Kidney epithelial cell (primary cell): ENCODE measurements at regions not wholly inside any gene's neighbourhood (a gene's known extent, or its start where the extent isn't known, plus 50 kb on each side); places are given as distances from the start of the nearest gene placed in this dataset.

ENCODE experiments used
- DNase-seq: peaks from one replicate; pipeline ENCODE4 v3.0.0-alpha.2; 2010; ENCODE audit warnings: low read depth
- H3K27me3 ChIP-seq: 2 replicates; pipeline ENCODE4 v1.6.0; 2011; ENCODE audit warnings: low read length; ENCODE audit not compliant: control insufficient read depth, insufficient read depth
- H3K36me3 ChIP-seq: 2 replicates; pipeline ENCODE4 v1.5.1; 2011; ENCODE audit warnings: low read length; ENCODE audit not compliant: control insufficient read depth, insufficient read depth
- H3K4me3 ChIP-seq: 2 replicates; pipeline ENCODE4 v1.5.1; 2011; ENCODE audit warnings: low read depth, mild to moderate bottlenecking, control low read depth, low read length
- TF ChIP-seq, protein P1 (sequence below): IDR thresholded peaks from 2 replicates; pipeline ENCODE4 v1.5.1; 2011; ENCODE audit warnings: mild to moderate bottlenecking, moderate library complexity, low read length, control low read depth, inconsistent platforms; ENCODE audit not compliant: insufficient read depth, poor library complexity, severe bottlenecking

- DNase-seq: no peak
- Histone ChIP-seq H3K4me3 (no peak overlapping the region), H3K36me3 (no peaks in the 10 kb centered on the region), H3K27me3 (no peaks in the 10 kb centered on the region)
- TF ChIP-seq, protein P1, sequence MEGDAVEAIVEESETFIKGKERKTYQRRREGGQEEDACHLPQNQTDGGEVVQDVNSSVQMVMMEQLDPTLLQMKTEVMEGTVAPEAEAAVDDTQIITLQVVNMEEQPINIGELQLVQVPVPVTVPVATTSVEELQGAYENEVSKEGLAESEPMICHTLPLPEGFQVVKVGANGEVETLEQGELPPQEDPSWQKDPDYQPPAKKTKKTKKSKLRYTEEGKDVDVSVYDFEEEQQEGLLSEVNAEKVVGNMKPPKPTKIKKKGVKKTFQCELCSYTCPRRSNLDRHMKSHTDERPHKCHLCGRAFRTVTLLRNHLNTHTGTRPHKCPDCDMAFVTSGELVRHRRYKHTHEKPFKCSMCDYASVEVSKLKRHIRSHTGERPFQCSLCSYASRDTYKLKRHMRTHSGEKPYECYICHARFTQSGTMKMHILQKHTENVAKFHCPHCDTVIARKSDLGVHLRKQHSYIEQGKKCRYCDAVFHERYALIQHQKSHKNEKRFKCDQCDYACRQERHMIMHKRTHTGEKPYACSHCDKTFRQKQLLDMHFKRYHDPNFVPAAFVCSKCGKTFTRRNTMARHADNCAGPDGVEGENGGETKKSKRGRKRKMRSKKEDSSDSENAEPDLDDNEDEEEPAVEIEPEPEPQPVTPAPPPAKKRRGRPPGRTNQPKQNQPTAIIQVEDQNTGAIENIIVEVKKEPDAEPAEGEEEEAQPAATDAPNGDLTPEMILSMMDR: no peak
These were observed 109.8 kb upstream of the HNRNPU start for GRCh38 chr1:244974106-244974505.

- H3K4me3 ChIP-seq: peak overlapping the region; percentile 89
- H3K36me3 ChIP-seq: no peaks in the 10 kb centered on the region
- no peaks in the 10 kb centered on the region for H3K27me3 ChIP-seq
- TF ChIP-seq, protein P1: no peak
- DNase-seq: no peak
These were observed 107.3 kb upstream of the HNRNPU start for GRCh38 chr1:244971552-244972216.

DNA sequence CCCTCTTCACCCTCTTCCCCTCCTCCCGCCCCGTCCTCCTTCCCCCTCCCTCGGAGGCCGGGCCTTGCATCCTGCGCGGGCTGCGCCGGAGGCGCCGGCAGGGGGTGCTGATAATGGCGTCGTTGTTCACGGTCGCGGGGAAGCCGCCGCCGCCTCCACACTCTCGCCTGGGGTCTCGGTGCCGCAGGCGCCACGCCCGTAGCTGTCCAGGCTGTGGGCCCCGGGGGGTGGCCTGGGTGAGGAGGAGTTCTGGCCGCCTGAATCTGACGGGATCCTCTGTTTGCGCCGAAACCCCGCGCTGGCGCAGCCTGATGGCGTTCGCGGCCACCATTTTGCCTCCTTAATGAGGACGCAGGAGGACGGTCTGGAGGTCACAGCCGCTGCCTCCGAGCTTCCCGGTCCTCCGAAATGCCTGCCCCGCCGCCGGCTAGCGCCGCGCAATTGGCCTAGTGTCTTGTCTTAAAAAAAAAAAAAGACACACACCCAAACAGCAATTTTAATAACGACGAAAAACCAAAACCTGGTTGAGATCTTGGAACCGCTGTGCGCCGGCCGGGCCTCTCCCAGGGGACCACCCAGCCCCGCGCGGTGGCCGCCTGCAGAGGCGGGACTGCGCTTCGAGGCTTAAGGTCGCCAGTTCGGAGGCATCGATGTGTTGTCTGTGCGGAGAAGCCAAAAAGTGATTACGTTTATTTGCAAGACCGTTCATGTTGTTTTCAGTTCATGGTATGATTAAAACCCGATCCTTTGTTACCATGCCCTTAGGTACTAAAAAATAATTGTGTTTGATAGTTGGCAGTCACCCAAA lies 106.6 kb upstream of the HNRNPU start:
- H3K36me3 ChIP-seq: no peaks in the 10 kb centered on the region
- no peaks in the 10 kb centered on the region for H3K27me3 ChIP-seq
- H3K4me3 ChIP-seq: peak overlapping the region; percentile 89
- DNase-seq: no peak
- TF ChIP-seq, protein P1: peak; percentile 49

GRCh38 chr1:244970236-244970743 lies 105.9 kb upstream of the HNRNPU start:
- H3K27me3 ChIP-seq: no peaks in the 10 kb centered on the region
- TF ChIP-seq, protein P1: no peak
- peak overlapping the region; percentile 89 for H3K4me3 ChIP-seq
- no peak for DNase-seq
- H3K36me3 ChIP-seq: no peaks in the 10 kb centered on the region

GRCh38 chr1:244969355-244970235 lies 105.3 kb upstream of the HNRNPU start:
- no peak for DNase-seq
- Histone ChIP-seq H3K4me3 (peak overlapping the region; percentile 89), H3K36me3 (no peaks in the 10 kb centered on the region), H3K27me3 (no peaks in the 10 kb centered on the region)
- TF ChIP-seq, protein P1: no peak
